Activated CD4-positive, alpha-beta memory T cell treated with anti-CD3 and anti-CD28 coated beads for 36 hours (primary cell): ENCODE measurements at regions not wholly inside any gene's neighbourhood (a gene's known extent, or its start where the extent isn't known, plus 50 kb on each side); places are given as distances from the start of the nearest gene placed in this dataset.
"Not testable (repeated sequence)": the region's sequence is repeated elsewhere in the genome, so short reads cannot be mapped to it uniquely, and the experiment has no call there.

Source experiments
- CTCF ChIA-PET: fragments of 350-600 bp; sonication (Branson Sonifier 250); formaldehyde crosslinking; loops from one replicate; lab custom pipeline; 2021; ENCODE audit warnings: antibody characterized with exemption, inconsistent platforms; lab: Charles Lee
- POLR2A ChIA-PET: fragments of 350-600 bp; sonication (Branson Sonifier 250); formaldehyde crosslinking; loops from one replicate; lab custom pipeline; 2021; ENCODE audit warnings: antibody characterized with exemption; lab: Charles Lee
- DNase-seq: peaks from one replicate; pipeline ENCODE4 v3.0.0-alpha.2; 2020
- H3K27ac Mint-ChIP-seq: one replicate; pipeline ENCODE4 v1.8.0; 2021; ENCODE audit warnings: mixed read lengths
- H3K27me3 Mint-ChIP-seq: one replicate; pipeline ENCODE4 v1.8.0; 2021; ENCODE audit warnings: mixed read lengths
- H3K36me3 Mint-ChIP-seq: one replicate; pipeline ENCODE4 v1.8.0; 2021; ENCODE audit warnings: mixed read lengths
- H3K4me1 Mint-ChIP-seq: one replicate; pipeline ENCODE4 v1.8.0; 2021; ENCODE audit warnings: low read depth, mixed read lengths
- H3K4me3 Mint-ChIP-seq: one replicate; pipeline ENCODE4 v1.8.0; 2021; ENCODE audit warnings: mild to moderate bottlenecking, mixed read lengths
- H3K9me3 Mint-ChIP-seq: one replicate; pipeline ENCODE4 v1.8.0; 2021; ENCODE audit warnings: mixed read lengths
- intact Hi-C: fragments of 100-400 bp; cut with micrococcal nuclease; formaldehyde crosslinking; loops from one replicate; pipeline ENCODE4 v1.15.1; 2023

- ChIA-PET CTCF (no interaction called here), POLR2A (no interaction called here)
- H3K4me3 Mint-ChIP-seq: no peak overlapping the region
- DNase-seq: no peak
- no peaks in the 10 kb centered on the region for H3K4me1 Mint-ChIP-seq
- no peak overlapping the region for H3K27ac Mint-ChIP-seq
- no peaks in the 10 kb centered on the region for H3K36me3 Mint-ChIP-seq
- no peaks in the 10 kb centered on the region for H3K27me3 Mint-ChIP-seq
- intact Hi-C loops: no loop called here
- peaks cover 3% of the 10 kb centered on the region for H3K9me3 Mint-ChIP-seq
Observed at GRCh38 chr1:82386365-82387011, 585.8 kb downstream of the ADGRL2 start.

DNA sequence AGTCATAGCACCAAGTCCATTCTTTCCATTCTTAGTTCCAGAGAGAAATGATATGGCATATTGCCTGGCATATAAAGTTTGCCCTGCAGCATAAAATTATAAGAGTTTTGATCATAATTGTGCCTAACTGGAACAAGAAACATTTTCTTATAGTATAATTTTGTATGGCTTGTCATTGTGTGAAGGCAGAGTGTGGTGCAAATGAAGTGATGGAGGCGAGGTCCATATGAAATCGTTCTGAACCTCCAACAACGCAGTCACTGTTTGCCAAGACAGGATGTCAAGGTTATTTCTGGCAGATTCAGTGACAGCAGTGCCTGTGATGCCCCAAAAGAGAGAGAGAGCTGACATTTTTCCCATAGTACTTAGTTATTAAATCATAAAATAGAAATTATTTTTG lies 584.0 kb downstream of the ADGRL2 start:
- no peaks in the 10 kb centered on the region for H3K36me3 Mint-ChIP-seq
- H3K27me3 Mint-ChIP-seq: no peaks in the 10 kb centered on the region
- ChIA-PET CTCF (no interaction called here), POLR2A (no interaction called here)
- peaks cover 3% of the 10 kb centered on the region for H3K9me3 Mint-ChIP-seq
- intact Hi-C loops: no loop called here
- no peak overlapping the region for H3K4me3 Mint-ChIP-seq
- H3K4me1 Mint-ChIP-seq: no peaks in the 10 kb centered on the region
- DNase-seq: no peak
- no peak overlapping the region for H3K27ac Mint-ChIP-seq

DNA sequence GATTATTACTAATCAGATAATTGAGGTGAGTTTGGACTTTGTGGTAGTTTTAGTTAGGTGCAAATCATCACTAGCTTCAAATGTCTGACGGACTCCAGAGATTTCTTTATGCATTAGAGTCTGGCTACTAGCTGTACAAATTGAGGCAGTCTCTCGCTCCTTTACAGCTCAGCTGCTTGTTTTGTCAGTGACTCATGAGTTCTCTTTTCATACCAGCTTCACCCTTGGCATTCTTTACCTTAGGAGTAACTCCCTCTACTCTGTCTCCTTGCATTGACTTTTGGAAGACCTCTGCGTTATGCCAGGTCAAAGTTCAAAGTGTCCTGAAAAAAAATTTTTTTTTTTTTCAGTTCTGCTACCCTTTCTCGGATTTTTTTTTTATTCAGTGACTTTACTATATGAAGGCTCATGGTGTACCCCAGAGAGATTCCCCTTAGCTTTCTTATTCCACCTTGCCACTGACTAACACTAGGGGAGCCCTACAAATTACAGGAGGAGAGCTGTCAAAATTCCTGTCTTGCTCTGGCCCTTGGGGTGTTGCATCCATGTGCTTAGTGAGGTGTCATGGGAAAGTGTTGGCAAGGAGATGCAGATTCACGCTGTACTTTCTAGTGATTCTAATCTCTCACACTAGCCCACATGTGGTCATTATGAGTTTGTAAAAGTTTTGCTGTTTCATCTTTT lies 576.6 kb downstream of the ADGRL2 start:
- H3K27me3 Mint-ChIP-seq: no peaks in the 10 kb centered on the region
- intact Hi-C loops: no loop called here
- ChIA-PET CTCF (no interaction called here), POLR2A (no interaction called here)
- H3K4me1 Mint-ChIP-seq: no peaks in the 10 kb centered on the region
- peaks cover 3% of the 10 kb centered on the region for H3K9me3 Mint-ChIP-seq
- H3K36me3 Mint-ChIP-seq: no peaks in the 10 kb centered on the region
- DNase-seq: no peak
- H3K4me3 Mint-ChIP-seq: no peak overlapping the region
- no peak overlapping the region for H3K27ac Mint-ChIP-seq

DNA sequence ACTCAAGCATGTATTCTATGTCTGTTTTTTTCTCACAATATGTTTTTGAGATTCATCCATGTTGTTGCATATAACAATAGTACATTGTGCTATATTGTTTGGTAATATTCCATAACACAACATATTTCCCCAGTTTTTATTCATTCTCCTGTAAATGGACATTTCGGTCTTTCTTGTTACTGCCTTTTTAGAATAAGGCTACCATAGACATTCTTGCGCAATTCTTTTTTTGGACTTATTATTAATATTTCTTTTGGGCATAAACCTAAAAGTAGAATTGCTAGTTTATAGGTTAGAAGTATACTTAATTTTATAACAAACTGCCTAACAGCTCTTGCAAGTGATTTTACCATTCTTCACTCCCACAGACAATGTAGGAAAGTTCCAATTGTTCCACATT lies 573.0 kb downstream of the ADGRL2 start:
- peaks cover 3% of the 10 kb centered on the region for H3K9me3 Mint-ChIP-seq
- DNase-seq: no peak
- no peak overlapping the region for H3K27ac Mint-ChIP-seq
- H3K27me3 Mint-ChIP-seq: no peaks in the 10 kb centered on the region
- no peak overlapping the region for H3K4me3 Mint-ChIP-seq
- H3K36me3 Mint-ChIP-seq: no peaks in the 10 kb centered on the region
- intact Hi-C loops: no loop called here
- CTCF ChIA-PET: no interaction called here
- no peaks in the 10 kb centered on the region for H3K4me1 Mint-ChIP-seq
- POLR2A ChIA-PET: no interaction called here

GRCh38 chr1:82371844-82372498 lies 571.2 kb downstream of the ADGRL2 start:
- Mint-ChIP-seq H3K9me3 (peaks cover 3% of the 10 kb centered on the region), H3K4me1 (no peaks in the 10 kb centered on the region), H3K4me3 (no peak overlapping the region), H3K36me3 (no peaks in the 10 kb centered on the region), H3K27ac (no peak overlapping the region), H3K27me3 (no peaks in the 10 kb centered on the region)
- intact Hi-C loops: no loop called here
- CTCF ChIA-PET: no interaction called here
- DNase-seq: no peak
- POLR2A ChIA-PET: no interaction called here

DNA sequence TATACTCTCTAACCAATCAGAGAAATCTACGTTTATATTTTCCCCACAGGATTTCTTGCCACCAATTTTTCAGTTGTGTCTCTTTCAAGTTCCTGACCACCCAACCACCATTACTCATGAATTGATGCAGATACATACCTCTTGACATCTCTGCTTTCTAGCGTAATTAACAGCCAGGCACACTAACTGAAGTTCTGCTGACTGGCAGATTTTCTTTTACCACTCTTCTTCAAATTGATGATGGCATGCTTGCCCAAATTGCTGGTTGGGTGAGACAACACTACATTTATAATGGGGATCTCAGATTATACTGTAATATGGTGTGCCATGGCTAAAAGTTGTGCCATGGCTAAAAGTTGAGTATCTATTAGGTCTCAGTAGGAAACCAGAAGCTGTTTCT lies 566.7 kb downstream of the ADGRL2 start:
- Mint-ChIP-seq H3K4me1 (no peaks in the 10 kb centered on the region), H3K9me3 (no peaks in the 10 kb centered on the region), H3K27ac (no peak overlapping the region), H3K4me3 (no peak overlapping the region), H3K27me3 (no peaks in the 10 kb centered on the region), H3K36me3 (no peaks in the 10 kb centered on the region)
- ChIA-PET CTCF (no interaction called here), POLR2A (no interaction called here)
- DNase-seq: no peak
- intact Hi-C loops: no loop called here

DNA sequence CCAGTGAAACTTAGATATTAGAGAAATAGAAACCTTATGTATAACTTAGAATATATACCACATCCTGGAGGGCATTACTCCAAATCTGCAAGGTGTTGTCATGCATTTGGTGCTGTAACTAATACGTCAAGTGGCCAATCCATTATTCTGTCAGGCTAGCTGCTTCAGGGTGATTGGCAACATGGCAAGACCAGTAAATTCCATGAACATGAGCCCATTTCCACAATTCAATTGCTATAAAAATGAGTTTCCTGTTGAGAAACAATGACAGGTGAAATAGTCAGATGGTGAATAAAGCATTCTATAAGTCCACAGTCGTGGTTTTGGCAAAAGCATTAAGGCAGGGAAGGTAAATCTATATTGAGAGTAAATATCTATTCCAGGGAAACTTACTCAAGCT lies 566.0 kb downstream of the ADGRL2 start:
- intact Hi-C loops: no loop called here
- CTCF ChIA-PET: no interaction called here
- Mint-ChIP-seq H3K36me3 (no peaks in the 10 kb centered on the region), H3K27ac (no peak overlapping the region), H3K4me3 (no peak overlapping the region), H3K9me3 (no peaks in the 10 kb centered on the region), H3K4me1 (no peaks in the 10 kb centered on the region), H3K27me3 (no peaks in the 10 kb centered on the region)
- DNase-seq: no peak
- POLR2A ChIA-PET: no interaction called here

- DNase-seq, intact Hi-C loops, H3K4me3 Mint-ChIP-seq, H3K4me1 Mint-ChIP-seq, POLR2A ChIA-PET, H3K27me3 Mint-ChIP-seq, H3K27ac Mint-ChIP-seq, H3K9me3 Mint-ChIP-seq, H3K36me3 Mint-ChIP-seq, CTCF ChIA-PET: not testable (repeated sequence)
Observed at GRCh38 chr1:82359541-82359940, 558.8 kb downstream of the ADGRL2 start.

DNA sequence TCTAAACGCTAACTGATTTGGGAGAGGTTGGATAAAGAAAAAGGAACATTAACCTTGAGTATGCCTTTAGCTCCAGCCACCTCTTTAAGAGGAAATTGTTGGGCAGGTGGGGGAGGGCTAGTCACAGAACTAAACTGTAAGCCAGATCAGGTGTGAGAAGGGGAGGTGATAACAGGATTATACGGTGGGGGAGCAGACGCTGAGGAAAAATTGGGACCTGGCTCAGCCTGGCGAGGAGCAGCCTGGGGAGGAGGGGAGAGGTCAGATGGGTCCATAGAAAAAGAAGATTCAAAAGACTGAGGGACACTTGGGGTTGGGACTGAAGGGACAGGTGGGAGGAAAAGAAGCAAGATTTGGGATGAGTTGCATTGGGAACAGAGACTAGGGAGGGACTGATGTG lies 558.0 kb downstream of the ADGRL2 start:
- H3K27ac Mint-ChIP-seq, H3K36me3 Mint-ChIP-seq, intact Hi-C loops, POLR2A ChIA-PET, CTCF ChIA-PET, H3K27me3 Mint-ChIP-seq, H3K9me3 Mint-ChIP-seq, DNase-seq, H3K4me1 Mint-ChIP-seq, H3K4me3 Mint-ChIP-seq: not testable (repeated sequence)

DNA sequence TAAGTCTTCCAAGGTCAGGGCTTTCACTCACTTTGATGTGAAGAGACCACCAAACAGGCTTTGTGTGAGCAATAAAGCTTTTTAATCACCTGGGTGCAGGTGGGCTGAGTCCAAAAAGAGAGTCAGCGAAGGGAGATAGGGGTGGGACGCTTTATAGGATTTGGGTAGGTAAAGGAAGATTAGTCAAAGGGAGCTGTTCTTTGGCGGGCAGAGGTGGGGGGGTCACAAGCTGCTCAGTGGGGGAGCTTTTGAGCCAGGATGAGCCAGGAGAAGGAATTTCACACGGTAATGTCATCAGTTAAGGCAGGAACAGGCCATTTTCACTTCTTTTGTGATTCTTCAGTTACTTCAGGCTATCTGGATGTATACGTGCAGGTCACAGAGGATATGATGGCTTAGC lies 553.8 kb downstream of the ADGRL2 start:
- intact Hi-C loops, CTCF ChIA-PET, H3K27ac Mint-ChIP-seq, H3K4me3 Mint-ChIP-seq, DNase-seq, H3K27me3 Mint-ChIP-seq, POLR2A ChIA-PET, H3K36me3 Mint-ChIP-seq, H3K4me1 Mint-ChIP-seq, H3K9me3 Mint-ChIP-seq: not testable (repeated sequence)

- H3K4me3 Mint-ChIP-seq: no peak overlapping the region
- intact Hi-C loops: no loop called here
- CTCF ChIA-PET: no interaction called here
Observed at GRCh38 chr1:82348487-82348886, 547.8 kb downstream of the ADGRL2 start.

GRCh38 chr1:82346141-82346540 lies 545.4 kb downstream of the ADGRL2 start:
- H3K36me3 Mint-ChIP-seq: no peaks in the 10 kb centered on the region

More at GRCh38 chr1:82348487-82348886, 547.8 kb downstream of the ADGRL2 start:
- H3K27ac Mint-ChIP-seq: no peak overlapping the region
- DNase-seq: no peak
- H3K36me3 Mint-ChIP-seq: no peaks in the 10 kb centered on the region
- H3K27me3 Mint-ChIP-seq: no peaks in the 10 kb centered on the region
- H3K9me3 Mint-ChIP-seq: peaks cover 16% of the 10 kb centered on the region
- H3K4me1 Mint-ChIP-seq: no peaks in the 10 kb centered on the region
- POLR2A ChIA-PET: no interaction called here

GRCh38 chr1:82343381-82343780 lies 542.6 kb downstream of the ADGRL2 start:
- ChIA-PET POLR2A (no interaction called here), CTCF (no interaction called here)
- H3K27me3 Mint-ChIP-seq: no peaks in the 10 kb centered on the region
- H3K4me3 Mint-ChIP-seq: no peak overlapping the region
- intact Hi-C loops: no loop called here
- no peaks in the 10 kb centered on the region for H3K36me3 Mint-ChIP-seq
- H3K9me3 Mint-ChIP-seq: no peaks in the 10 kb centered on the region
- no peak overlapping the region for H3K27ac Mint-ChIP-seq
- DNase-seq: no peak
- no peaks in the 10 kb centered on the region for H3K4me1 Mint-ChIP-seq

More at GRCh38 chr1:82346141-82346540, 545.4 kb downstream of the ADGRL2 start:
- H3K4me1 Mint-ChIP-seq: no peaks in the 10 kb centered on the region
- DNase-seq: no peak
- intact Hi-C loops: no loop called here
- no peak overlapping the region for H3K27ac Mint-ChIP-seq
- peaks cover 13% of the 10 kb centered on the region for H3K9me3 Mint-ChIP-seq
- H3K4me3 Mint-ChIP-seq: no peak overlapping the region
- H3K27me3 Mint-ChIP-seq: no peaks in the 10 kb centered on the region
- CTCF ChIA-PET: no interaction called here
- POLR2A ChIA-PET: no interaction called here
